ENCODE measurements at regions not wholly inside any gene's neighbourhood (a gene's known extent, or its start where the extent isn't known, plus 50 kb on each side); places are given as distances from the start of the nearest gene placed in this dataset.

GRCh38 chr22:46038516-46039430, 61.8 kb upstream of the WNT7B start:
- H4K20me1 ChIP-seq (ENCODE audit: control insufficient read depth, insufficient read depth, low read depth, low read length): no peaks in the 10 kb centered on the region
- no peak overlapping the region for H3K27ac ChIP-seq (ENCODE audit: low read depth, low read length)
- no peak overlapping the region for H3K4me3 ChIP-seq (ENCODE audit: low read length)
- H3F3A ChIP-seq (ENCODE audit: control insufficient read depth, insufficient read depth): peaks cover 2% of the 10 kb centered on the region; the same call in 1 of the 2 replicates
- peaks cover 5% of the 10 kb centered on the region; the same call in 1 of the 2 replicates for H3K79me2 ChIP-seq (ENCODE audit: control insufficient read depth, low read length)
- H3K9me3 ChIP-seq (ENCODE audit: control insufficient read depth, insufficient read depth, low read length): no peaks in the 10 kb centered on the region
- no peaks in the 10 kb centered on the region for H3K36me3 ChIP-seq (ENCODE audit: control insufficient read depth, low read length)
- no peak overlapping the region for H3K4me2 ChIP-seq (ENCODE audit: low read length)
- peaks cover 4% of the 10 kb centered on the region for H3K27me3 ChIP-seq (ENCODE audit: control insufficient read depth, low read length)
- no peaks in the 10 kb centered on the region for H3K9me2 ChIP-seq (replicated peaks; ENCODE audit: control insufficient read depth, low read length)
- TF ChIP-seq EZH2phosphoT487 (IDR thresholded peaks at IDR 0.05; ENCODE audit: borderline replicate concordance, low read length): no peak
- TF ChIP-seq, protein P1, sequence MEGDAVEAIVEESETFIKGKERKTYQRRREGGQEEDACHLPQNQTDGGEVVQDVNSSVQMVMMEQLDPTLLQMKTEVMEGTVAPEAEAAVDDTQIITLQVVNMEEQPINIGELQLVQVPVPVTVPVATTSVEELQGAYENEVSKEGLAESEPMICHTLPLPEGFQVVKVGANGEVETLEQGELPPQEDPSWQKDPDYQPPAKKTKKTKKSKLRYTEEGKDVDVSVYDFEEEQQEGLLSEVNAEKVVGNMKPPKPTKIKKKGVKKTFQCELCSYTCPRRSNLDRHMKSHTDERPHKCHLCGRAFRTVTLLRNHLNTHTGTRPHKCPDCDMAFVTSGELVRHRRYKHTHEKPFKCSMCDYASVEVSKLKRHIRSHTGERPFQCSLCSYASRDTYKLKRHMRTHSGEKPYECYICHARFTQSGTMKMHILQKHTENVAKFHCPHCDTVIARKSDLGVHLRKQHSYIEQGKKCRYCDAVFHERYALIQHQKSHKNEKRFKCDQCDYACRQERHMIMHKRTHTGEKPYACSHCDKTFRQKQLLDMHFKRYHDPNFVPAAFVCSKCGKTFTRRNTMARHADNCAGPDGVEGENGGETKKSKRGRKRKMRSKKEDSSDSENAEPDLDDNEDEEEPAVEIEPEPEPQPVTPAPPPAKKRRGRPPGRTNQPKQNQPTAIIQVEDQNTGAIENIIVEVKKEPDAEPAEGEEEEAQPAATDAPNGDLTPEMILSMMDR (IDR thresholded peaks at IDR 0.05; ENCODE audit: low read depth, low read length, poor library complexity, severe bottlenecking): no peak
- peaks cover 33% of the 10 kb centered on the region for H3K4me1 ChIP-seq (ENCODE audit: control insufficient read depth, low read length)

- no peak overlapping the region for H3K4me3 ChIP-seq (ENCODE audit: low read length)
- peaks cover 2% of the 10 kb centered on the region; the same call in 1 of the 2 replicates for H3F3A ChIP-seq (ENCODE audit: control insufficient read depth, insufficient read depth)
- no peaks in the 10 kb centered on the region for H3K9me3 ChIP-seq (ENCODE audit: control insufficient read depth, insufficient read depth, low read length)
- H3K27me3 ChIP-seq (ENCODE audit: control insufficient read depth, low read length): peaks cover 12% of the 10 kb centered on the region
- peaks cover 36% of the 10 kb centered on the region for H3K4me1 ChIP-seq (ENCODE audit: control insufficient read depth, low read length)
- peaks cover 5% of the 10 kb centered on the region; the same call in 1 of the 2 replicates for H3K79me2 ChIP-seq (ENCODE audit: control insufficient read depth, low read length)
- H3K9me2 ChIP-seq (replicated peaks; ENCODE audit: control insufficient read depth, low read length): no peaks in the 10 kb centered on the region
- TF ChIP-seq, protein P1 (IDR thresholded peaks at IDR 0.05; ENCODE audit: low read depth, low read length, poor library complexity, severe bottlenecking): no peak
- TF ChIP-seq EZH2phosphoT487 (IDR thresholded peaks at IDR 0.05; ENCODE audit: borderline replicate concordance, low read length): no peak
- no peak overlapping the region for H3K27ac ChIP-seq (ENCODE audit: low read depth, low read length)
- H3K36me3 ChIP-seq (ENCODE audit: control insufficient read depth, low read length): no peaks in the 10 kb centered on the region
- no peak overlapping the region for H3K4me2 ChIP-seq (ENCODE audit: low read length)
- no peaks in the 10 kb centered on the region for H4K20me1 ChIP-seq (ENCODE audit: control insufficient read depth, insufficient read depth, low read depth, low read length)
Observed at GRCh38 chr22:46039535-46039934, 62.6 kb upstream of the WNT7B start.

- Histone ChIP-seq H3K9me2 (replicated peaks; ENCODE audit: control insufficient read depth, low read length) (no peaks in the 10 kb centered on the region), H3K4me3 (ENCODE audit: low read length) (no peak overlapping the region), H3K27me3 (ENCODE audit: control insufficient read depth, low read length) (peaks cover 21% of the 10 kb centered on the region), H3K4me2 (ENCODE audit: low read length) (peak overlapping the region; percentile 16; the same call in 1 of the 2 replicates), H3K79me2 (ENCODE audit: control insufficient read depth, low read length) (peaks cover 5% of the 10 kb centered on the region; the same call in 1 of the 2 replicates), H3F3A (ENCODE audit: control insufficient read depth, insufficient read depth) (peaks cover 2% of the 10 kb centered on the region; the same call in 1 of the 2 replicates), H3K36me3 (ENCODE audit: control insufficient read depth, low read length) (no peaks in the 10 kb centered on the region), H3K27ac (ENCODE audit: low read depth, low read length) (no peak overlapping the region), H4K20me1 (ENCODE audit: control insufficient read depth, insufficient read depth, low read depth, low read length) (no peaks in the 10 kb centered on the region), H3K9me3 (ENCODE audit: control insufficient read depth, insufficient read depth, low read length) (no peaks in the 10 kb centered on the region), H3K4me1 (ENCODE audit: control insufficient read depth, low read length) (peaks cover 28% of the 10 kb centered on the region)
- no peak for TF ChIP-seq EZH2phosphoT487 (IDR thresholded peaks at IDR 0.05; ENCODE audit: borderline replicate concordance, low read length)
- TF ChIP-seq, protein P1 (IDR thresholded peaks at IDR 0.05; ENCODE audit: low read depth, low read length, poor library complexity, severe bottlenecking): no peak
Observed at GRCh38 chr22:46040471-46041465, 63.8 kb upstream of the WNT7B start.
